Neural progenitor cell (in vitro differentiated cells): ENCODE measurements at regions not wholly inside any gene's neighbourhood (a gene's known extent, or its start where the extent isn't known, plus 50 kb on each side); places are given as distances from the start of the nearest gene placed in this dataset.
"Not testable (repeated sequence)": the region's sequence is repeated elsewhere in the genome, so short reads cannot be mapped to it uniquely, and the experiment has no call there.

Source experiments
- DNase-seq: peaks from one replicate; pipeline ENCODE4 v3.0.0-alpha.2; 2016; ENCODE audit warnings: low spot score
- H2AFZ ChIP-seq: fragments of 200-600 bp; sonication (generic); replicated peaks from 2 replicates; pipeline ENCODE4 v1.6.1; 2016; ENCODE audit warnings: antibody characterized with exemption
- H3F3A ChIP-seq: fragments of 200-600 bp; sonication (generic); 2 replicates; pipeline ENCODE4 v1.6.1; 2016; ENCODE audit warnings: antibody characterized with exemption, low read depth
- H3K27ac ChIP-seq: fragments of 200-600 bp; sonication (generic); 2 replicates; pipeline ENCODE4 v1.5.1; 2016; ENCODE audit warnings: mild to moderate bottlenecking
- H3K27me3 ChIP-seq: fragments of 200-600 bp; sonication (generic); 2 replicates; pipeline ENCODE4 v1.6.1; 2016; ENCODE audit warnings: mild to moderate bottlenecking, moderate library complexity
- H3K36me3 ChIP-seq: fragments of 200-600 bp; sonication (generic); 2 replicates; pipeline ENCODE4 v1.5.1; 2016
- H3K4me1 ChIP-seq: fragments of 200-600 bp; sonication (generic); 2 replicates; pipeline ENCODE4 v1.6.1; 2016; ENCODE audit warnings: mixed run types
- H3K4me2 ChIP-seq: fragments of 200-600 bp; sonication (generic); 2 replicates; pipeline ENCODE4 v1.6.1; 2016
- H3K4me3 ChIP-seq: fragments of 200-600 bp; sonication (generic); 2 replicates; pipeline ENCODE4 v1.5.1; 2016
- H3K79me2 ChIP-seq: fragments of 200-600 bp; sonication (generic); 2 replicates; pipeline ENCODE4 v1.6.1; 2016; ENCODE audit warnings: low read depth
- H3K9ac ChIP-seq: fragments of 200-600 bp; sonication (generic); 2 replicates; pipeline ENCODE4 v1.6.1; 2016
- H3K9me3 ChIP-seq: fragments of 200-600 bp; sonication (generic); 2 replicates; pipeline ENCODE4 v1.5.1; 2016; ENCODE audit warnings: low read depth
- H4K20me1 ChIP-seq: fragments of 200-600 bp; sonication (generic); 2 replicates; pipeline ENCODE4 v1.6.1; 2016; ENCODE audit warnings: low read depth
- H3K27ac Mint-ChIP-seq: 3 replicates; pipeline ENCODE4 v1.8.0; 2021; ENCODE audit warnings: mixed read lengths
- H3K27me3 Mint-ChIP-seq: 2 replicates; pipeline ENCODE4 v1.8.0; 2022; ENCODE audit warnings: low read depth, mild to moderate bottlenecking, inconsistent platforms, moderate library complexity, mixed read lengths; ENCODE audit not compliant: insufficient read depth
- H3K36me3 Mint-ChIP-seq: 3 replicates; pipeline ENCODE4 v1.8.0; 2021; ENCODE audit warnings: mixed read lengths
- H3K4me1 Mint-ChIP-seq: 3 replicates; pipeline ENCODE4 v1.8.0; 2021; ENCODE audit warnings: mixed read lengths
- H3K4me3 Mint-ChIP-seq: 3 replicates; pipeline ENCODE4 v1.8.0; 2021; ENCODE audit warnings: mild to moderate bottlenecking, moderate library complexity, mixed read lengths
- H3K9me3 Mint-ChIP-seq: 3 replicates; pipeline ENCODE4 v1.8.0; 2020; ENCODE audit warnings: mixed read lengths
- EZH2 ChIP-seq: fragments of 200-600 bp; sonication (generic); IDR thresholded peaks from 2 replicates; pipeline ENCODE4 v1.6.1; 2017; ENCODE audit warnings: antibody characterized with exemption, mild to moderate bottlenecking, moderate library complexity
- EZH2phosphoT487 ChIP-seq: fragments of 200-600 bp; sonication (generic); IDR thresholded peaks from 2 replicates; pipeline ENCODE4 v1.6.1; 2017; ENCODE audit warnings: antibody characterized with exemption
- TF ChIP-seq, protein P1 (sequence below): fragments of 200-600 bp; sonication (generic); IDR thresholded peaks from 2 replicates; pipeline ENCODE4 v1.5.1; 2017; ENCODE audit warnings: antibody characterized with exemption, mild to moderate bottlenecking

DNA sequence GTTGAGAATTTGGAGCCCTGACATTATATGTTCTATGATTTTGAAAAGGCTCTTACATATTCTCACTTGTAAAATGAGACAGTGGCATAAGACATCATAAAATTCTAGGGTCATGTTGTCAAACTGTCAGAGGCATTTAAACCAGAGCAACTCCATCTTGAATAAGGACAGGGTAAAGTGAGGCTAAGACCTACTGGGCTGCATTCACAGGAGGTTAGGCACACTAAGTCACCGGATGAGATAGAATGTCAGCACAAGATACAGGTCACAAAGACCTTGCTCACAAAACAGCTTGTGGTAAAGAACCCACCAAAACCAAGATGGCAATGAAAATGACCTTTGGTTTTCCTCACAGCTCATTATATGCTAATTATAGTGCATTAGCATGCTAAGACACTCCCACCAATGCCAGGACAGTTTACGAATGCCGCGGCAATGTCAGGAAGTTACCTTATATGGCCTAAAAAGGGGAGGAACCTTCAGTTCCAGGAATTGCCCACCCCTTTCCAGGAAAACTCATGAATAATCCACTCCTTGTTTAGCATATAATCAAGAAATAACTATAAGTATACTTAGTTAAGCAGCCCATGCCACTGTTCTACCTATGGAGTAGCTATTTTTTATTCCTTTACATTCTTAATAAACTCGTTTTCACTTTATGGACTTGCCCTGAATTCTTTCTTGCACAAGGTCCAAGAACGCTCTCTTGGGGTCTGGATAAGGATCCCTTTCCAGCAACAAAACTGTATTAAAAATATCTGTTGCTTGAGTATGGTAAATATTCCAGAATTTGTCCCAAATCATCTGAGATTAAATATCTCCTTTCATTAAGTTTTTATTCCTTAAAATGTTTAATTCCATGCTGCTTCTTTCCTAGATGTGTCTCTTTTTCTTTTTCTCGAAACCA is 406.4 kb downstream of the METTL4 start:
- H3K4me1 Mint-ChIP-seq: no peaks in the 10 kb centered on the region
- Histone ChIP-seq H3K27ac (no peak overlapping the region), H3K9ac (no peak overlapping the region), H3K79me2 (no peaks in the 10 kb centered on the region), H3K9me3 (no peaks in the 10 kb centered on the region), H3K4me3 (no peak overlapping the region), H3K4me1 (no peaks in the 10 kb centered on the region), H2AFZ (no peak overlapping the region), H3K36me3 (no peaks in the 10 kb centered on the region), H3K27me3 (no peaks in the 10 kb centered on the region), H3F3A (no peaks in the 10 kb centered on the region), H4K20me1 (no peaks in the 10 kb centered on the region), H3K4me2 (no peak overlapping the region)
- H3K4me3 Mint-ChIP-seq: no peak overlapping the region
- DNase-seq: no peak
- no peaks in the 10 kb centered on the region for H3K36me3 Mint-ChIP-seq
- H3K27ac Mint-ChIP-seq: no peak overlapping the region
- H3K27me3 Mint-ChIP-seq: no peaks in the 10 kb centered on the region
- TF ChIP-seq, protein P1, sequence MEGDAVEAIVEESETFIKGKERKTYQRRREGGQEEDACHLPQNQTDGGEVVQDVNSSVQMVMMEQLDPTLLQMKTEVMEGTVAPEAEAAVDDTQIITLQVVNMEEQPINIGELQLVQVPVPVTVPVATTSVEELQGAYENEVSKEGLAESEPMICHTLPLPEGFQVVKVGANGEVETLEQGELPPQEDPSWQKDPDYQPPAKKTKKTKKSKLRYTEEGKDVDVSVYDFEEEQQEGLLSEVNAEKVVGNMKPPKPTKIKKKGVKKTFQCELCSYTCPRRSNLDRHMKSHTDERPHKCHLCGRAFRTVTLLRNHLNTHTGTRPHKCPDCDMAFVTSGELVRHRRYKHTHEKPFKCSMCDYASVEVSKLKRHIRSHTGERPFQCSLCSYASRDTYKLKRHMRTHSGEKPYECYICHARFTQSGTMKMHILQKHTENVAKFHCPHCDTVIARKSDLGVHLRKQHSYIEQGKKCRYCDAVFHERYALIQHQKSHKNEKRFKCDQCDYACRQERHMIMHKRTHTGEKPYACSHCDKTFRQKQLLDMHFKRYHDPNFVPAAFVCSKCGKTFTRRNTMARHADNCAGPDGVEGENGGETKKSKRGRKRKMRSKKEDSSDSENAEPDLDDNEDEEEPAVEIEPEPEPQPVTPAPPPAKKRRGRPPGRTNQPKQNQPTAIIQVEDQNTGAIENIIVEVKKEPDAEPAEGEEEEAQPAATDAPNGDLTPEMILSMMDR: no peak
- TF ChIP-seq EZH2phosphoT487: no peak
- no peak for TF ChIP-seq EZH2
- no peaks in the 10 kb centered on the region for H3K9me3 Mint-ChIP-seq

DNA sequence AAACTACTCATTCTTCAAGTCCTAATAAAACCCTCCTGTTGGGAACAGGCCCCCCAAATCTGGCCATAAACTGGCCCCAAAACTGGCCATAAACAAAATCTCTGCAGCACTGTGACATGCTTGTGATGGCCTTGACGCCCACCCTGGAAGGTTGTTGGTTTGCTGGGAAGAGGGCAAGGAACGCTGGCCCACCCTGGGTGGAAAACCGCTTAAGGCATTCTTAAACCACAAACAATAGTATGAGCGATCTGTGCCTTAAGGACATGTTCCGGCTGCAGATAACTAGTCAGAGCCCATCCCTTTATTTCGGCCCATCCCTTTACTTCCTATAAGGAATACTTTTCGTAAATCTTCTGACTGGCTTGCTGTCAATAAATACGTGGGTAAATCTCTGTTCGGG is 404.4 kb downstream of the METTL4 start:
- not testable (repeated sequence) for H3K4me3 Mint-ChIP-seq, H3K4me1 ChIP-seq, H3K27ac ChIP-seq, H3F3A ChIP-seq, H3K27me3 ChIP-seq, H3K9me3 ChIP-seq, H3K36me3 ChIP-seq, H3K9me3 Mint-ChIP-seq, H4K20me1 ChIP-seq, H3K27ac Mint-ChIP-seq, H3K79me2 ChIP-seq, H3K4me3 ChIP-seq, H3K4me2 ChIP-seq, H3K4me1 Mint-ChIP-seq, DNase-seq, H3K9ac ChIP-seq, H3K27me3 Mint-ChIP-seq, H3K36me3 Mint-ChIP-seq, H2AFZ ChIP-seq

DNA sequence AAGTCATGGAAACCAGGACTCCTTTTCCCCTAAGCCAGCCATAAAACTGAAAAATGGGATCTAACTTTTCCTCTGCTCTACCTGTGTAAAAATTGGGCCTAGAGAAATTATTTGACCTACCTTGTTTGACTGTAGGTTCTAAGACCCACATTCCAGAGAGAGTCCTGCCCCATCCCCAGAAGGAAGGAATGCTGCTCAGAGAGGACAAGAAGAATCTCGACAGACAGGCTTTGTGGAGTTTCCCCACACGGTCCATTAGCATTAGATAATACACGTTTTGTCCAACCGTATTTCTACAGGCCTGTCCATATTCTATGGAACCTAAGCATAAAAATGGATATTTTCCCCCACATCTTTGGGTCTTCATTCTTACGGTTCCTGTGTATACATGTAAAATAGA is 403.3 kb downstream of the METTL4 start:
- Mint-ChIP-seq H3K27me3 (no peaks in the 10 kb centered on the region), H3K36me3 (no peaks in the 10 kb centered on the region), H3K9me3 (no peaks in the 10 kb centered on the region), H3K4me1 (peaks cover 7% of the 10 kb centered on the region), H3K4me3 (no peak overlapping the region), H3K27ac (no peak overlapping the region)
- no peaks in the 10 kb centered on the region for H3K79me2 ChIP-seq
- no peaks in the 10 kb centered on the region for H3K27me3 ChIP-seq
- no peaks in the 10 kb centered on the region for H3K9me3 ChIP-seq
- H3K9ac ChIP-seq: no peak overlapping the region
- no peaks in the 10 kb centered on the region for H3K36me3 ChIP-seq
- H3F3A ChIP-seq: no peaks in the 10 kb centered on the region
- H3K27ac ChIP-seq: no peak overlapping the region
- DNase-seq: no peak
- TF ChIP-seq, protein P1: no peak
- TF ChIP-seq EZH2phosphoT487: no peak
- H4K20me1 ChIP-seq: no peaks in the 10 kb centered on the region
- H3K4me1 ChIP-seq: no peaks in the 10 kb centered on the region
- H3K4me2 ChIP-seq: no peak overlapping the region
- no peak overlapping the region for H3K4me3 ChIP-seq
- no peak overlapping the region for H2AFZ ChIP-seq

DNA sequence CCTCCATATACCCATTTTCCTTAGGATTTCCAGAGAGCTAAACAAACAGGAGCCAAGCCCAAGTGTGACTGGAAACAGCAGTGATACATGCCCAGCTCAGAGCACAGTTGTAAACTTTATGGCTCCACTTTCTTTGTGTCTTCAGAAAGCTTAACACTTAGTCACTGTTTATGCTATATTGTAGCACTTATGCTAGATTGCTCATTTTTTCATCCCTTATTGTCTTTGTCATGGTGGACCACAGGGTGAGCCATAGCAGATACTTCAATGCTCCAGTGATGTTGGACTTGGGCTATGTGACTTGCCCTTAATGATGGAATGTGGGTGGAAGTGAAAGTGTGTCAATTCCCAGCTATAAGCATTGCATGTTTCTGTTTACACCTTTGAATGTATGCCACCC is 401.6 kb downstream of the METTL4 start:
- Histone ChIP-seq H3K27me3 (no peaks in the 10 kb centered on the region), H3K9ac (no peak overlapping the region), H3K27ac (no peak overlapping the region), H3F3A (no peaks in the 10 kb centered on the region), H3K9me3 (no peaks in the 10 kb centered on the region), H3K4me3 (no peak overlapping the region), H2AFZ (no peak overlapping the region), H3K36me3 (no peaks in the 10 kb centered on the region), H4K20me1 (no peaks in the 10 kb centered on the region), H3K4me1 (no peaks in the 10 kb centered on the region), H3K4me2 (no peak overlapping the region), H3K79me2 (no peaks in the 10 kb centered on the region)
- Mint-ChIP-seq H3K36me3 (no peaks in the 10 kb centered on the region), H3K4me3 (no peak overlapping the region), H3K27me3 (no peaks in the 10 kb centered on the region), H3K9me3 (no peaks in the 10 kb centered on the region), H3K4me1 (peaks cover 21% of the 10 kb centered on the region), H3K27ac (no peak overlapping the region)
- no peak for TF ChIP-seq EZH2phosphoT487
- no peak for TF ChIP-seq EZH2
- TF ChIP-seq, protein P1: no peak
- DNase-seq: no peak
